ENCODE measurements at regions not wholly inside any gene's neighbourhood (a gene's known extent, or its start where the extent isn't known, plus 50 kb on each side); places are given as distances from the start of the nearest gene placed in this dataset.
"Not testable (repeated sequence)": the region's sequence is repeated elsewhere in the genome, so short reads cannot be mapped to it uniquely, and the experiment has no call there.

DNA sequence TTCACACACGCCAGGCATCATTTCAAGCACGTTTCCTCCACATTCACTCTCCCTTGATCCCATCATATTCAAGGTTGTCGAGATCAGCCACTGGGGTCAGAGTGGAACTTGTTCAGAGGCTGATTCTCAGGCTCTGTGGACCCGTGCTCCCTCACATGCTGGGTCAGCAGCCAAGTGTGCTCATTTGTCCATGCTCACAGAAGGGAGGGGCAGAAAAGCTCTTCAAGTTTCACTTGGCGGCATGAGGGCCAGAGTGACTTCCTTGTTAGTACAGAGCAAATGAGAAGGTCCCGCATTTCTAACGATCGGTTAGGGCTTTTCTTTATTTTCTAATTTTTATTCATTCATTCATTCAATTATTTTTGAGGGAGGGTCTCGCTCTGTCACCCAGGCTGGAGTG, 82.2 kb downstream of the EBLN1 start:
- in situ Hi-C loops (cut with MboI; ENCODE audit: low sequenced_read_pairs, unreplicated experiment): no loop called here
- DNase-seq (ENCODE audit: low spot score): no peak
- TF ChIP-seq, protein P1, sequence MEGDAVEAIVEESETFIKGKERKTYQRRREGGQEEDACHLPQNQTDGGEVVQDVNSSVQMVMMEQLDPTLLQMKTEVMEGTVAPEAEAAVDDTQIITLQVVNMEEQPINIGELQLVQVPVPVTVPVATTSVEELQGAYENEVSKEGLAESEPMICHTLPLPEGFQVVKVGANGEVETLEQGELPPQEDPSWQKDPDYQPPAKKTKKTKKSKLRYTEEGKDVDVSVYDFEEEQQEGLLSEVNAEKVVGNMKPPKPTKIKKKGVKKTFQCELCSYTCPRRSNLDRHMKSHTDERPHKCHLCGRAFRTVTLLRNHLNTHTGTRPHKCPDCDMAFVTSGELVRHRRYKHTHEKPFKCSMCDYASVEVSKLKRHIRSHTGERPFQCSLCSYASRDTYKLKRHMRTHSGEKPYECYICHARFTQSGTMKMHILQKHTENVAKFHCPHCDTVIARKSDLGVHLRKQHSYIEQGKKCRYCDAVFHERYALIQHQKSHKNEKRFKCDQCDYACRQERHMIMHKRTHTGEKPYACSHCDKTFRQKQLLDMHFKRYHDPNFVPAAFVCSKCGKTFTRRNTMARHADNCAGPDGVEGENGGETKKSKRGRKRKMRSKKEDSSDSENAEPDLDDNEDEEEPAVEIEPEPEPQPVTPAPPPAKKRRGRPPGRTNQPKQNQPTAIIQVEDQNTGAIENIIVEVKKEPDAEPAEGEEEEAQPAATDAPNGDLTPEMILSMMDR (IDR thresholded peaks at IDR 0.05; ENCODE audit: borderline replicate concordance, control extremely low read depth, extremely low read depth, insufficient read depth, missing control alignments): no peak

DNA sequence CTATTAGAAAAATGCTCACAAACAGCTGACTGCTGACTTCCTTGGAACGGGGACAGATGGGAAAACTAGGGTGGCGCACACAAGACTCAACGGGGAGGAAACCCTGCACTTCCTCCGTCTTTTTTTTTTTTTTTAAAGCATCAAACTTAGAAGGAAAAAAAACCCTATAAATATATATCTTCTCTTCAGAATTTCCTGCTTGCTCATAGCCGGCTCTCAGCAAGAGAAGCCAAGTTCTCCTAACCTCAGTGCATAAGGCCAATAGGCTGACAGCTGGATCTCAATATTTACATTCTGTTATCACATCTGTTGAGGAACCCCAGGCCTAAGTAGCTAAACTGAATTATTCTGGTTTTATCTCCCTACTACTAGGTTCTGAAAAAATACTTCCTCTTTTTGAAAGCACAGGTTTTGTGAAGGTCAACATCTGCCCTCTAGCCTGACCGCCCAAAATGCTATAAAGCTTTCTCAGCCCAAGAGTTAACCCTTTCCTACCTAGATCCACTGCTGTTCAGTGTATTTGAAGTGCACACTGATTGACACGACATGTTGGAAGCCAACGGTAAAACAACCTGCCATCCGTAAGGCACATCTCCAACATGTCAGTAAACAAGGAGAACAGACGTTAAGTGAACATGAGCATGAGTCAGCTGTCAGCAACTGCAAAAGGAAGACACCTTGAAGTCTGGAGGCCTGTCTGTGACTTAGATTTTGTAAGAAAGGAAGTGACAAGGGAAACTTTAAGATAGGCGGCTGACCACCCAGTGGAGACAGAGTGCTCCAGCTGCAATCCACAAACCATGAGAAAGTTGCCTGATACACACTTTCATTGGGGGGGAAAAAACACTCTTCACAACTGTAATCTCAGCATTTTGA, 83.8 kb downstream of the EBLN1 start:
- TF ChIP-seq, protein P1 (IDR thresholded peaks at IDR 0.05; ENCODE audit: borderline replicate concordance, control extremely low read depth, extremely low read depth, insufficient read depth, missing control alignments): no peak
- in situ Hi-C loops (cut with MboI; ENCODE audit: low sequenced_read_pairs, unreplicated experiment): no loop called here
- DNase-seq (ENCODE audit: low spot score): no peak

DNA sequence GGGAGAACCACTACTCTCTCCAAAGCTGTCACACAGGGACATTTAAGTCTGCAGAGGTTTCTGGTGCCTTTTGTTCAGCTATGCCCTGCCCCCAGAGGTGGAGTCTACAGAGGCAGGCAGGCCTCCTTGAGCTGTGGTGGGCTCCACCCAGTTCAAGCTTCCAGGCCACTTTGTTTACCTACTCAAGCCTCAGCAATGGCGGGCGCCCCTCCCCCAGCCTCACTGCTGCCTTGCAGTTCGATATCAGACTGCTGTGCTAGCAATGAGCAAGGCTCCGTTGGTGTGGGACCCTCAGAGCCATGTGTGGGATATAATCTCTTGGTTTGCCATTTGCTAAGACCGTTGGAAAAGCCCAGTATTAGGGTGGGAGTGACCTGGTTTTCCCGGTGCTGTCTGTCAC, 87.0 kb downstream of the EBLN1 start:
- in situ Hi-C loops (cut with MboI; ENCODE audit: low sequenced_read_pairs, unreplicated experiment); DNase-seq (ENCODE audit: low spot score): not testable (repeated sequence)

DNA sequence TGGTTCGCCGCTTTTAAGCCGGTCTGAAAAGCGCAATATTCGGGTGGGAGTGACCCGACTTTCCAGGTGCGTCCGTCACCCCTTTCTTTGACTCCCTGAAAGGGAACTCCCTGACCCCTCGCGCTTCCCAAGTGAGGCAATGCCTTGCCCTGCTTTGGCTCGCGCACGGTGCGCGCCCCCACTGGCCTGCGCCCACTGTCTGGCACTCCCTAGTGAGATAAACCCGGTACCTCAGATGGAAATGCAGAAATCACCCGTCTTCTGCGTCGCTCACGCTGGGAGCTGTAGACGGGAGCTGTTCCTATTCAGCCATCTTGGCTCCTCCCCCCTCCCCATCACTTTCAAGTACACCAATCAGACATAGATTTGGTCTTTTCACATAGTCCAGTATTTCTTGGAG, 88.2 kb downstream of the EBLN1 start:
- in situ Hi-C loops (cut with MboI; ENCODE audit: low sequenced_read_pairs, unreplicated experiment): not testable (repeated sequence)

DNA sequence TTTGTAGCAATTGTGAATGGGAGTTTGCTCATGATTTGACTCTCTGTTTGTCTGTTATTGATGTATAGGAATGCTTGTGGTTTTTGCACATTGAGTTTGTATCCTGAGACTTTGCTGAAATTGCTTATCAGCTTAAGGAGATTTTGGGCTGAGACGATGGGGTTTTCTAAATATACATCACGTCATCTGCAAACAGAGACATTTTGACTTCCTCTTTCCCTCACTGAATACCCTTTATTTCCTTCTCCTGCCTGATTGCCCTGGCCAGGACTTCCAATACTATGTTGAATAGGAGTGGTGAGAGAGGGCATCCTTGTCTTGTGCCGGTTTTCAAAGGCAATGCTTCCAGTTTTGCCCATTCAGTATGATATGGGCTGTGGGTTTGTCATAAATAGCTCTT, 96.6 kb downstream of the EBLN1 start:
- in situ Hi-C loops (cut with MboI; ENCODE audit: low sequenced_read_pairs, unreplicated experiment); DNase-seq (ENCODE audit: low spot score): not testable (repeated sequence)

More for the DNA sequence above, 88.2 kb downstream of the EBLN1 start:
- DNase-seq (ENCODE audit: low spot score): not testable (repeated sequence)

DNA sequence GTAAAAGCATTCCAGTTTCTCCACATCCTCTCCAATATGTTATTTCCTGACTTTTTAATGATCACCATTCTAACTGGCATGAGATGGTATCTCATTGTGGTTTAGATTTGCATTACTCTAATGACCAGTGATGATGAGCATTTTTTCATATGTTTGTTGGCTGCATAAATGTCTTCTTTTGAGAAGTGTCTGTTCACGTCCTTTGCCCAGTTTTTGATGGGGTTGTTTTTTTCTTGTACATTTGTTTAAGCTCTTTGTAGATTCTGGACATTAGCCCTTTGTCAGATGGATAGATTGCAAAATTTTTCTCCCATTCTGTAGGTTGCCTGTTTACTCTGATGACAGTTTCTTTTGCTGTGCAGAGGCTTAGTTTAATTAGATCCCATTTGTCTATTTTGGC, 97.7 kb downstream of the EBLN1 start:
- in situ Hi-C loops (cut with MboI; ENCODE audit: low sequenced_read_pairs, unreplicated experiment): not testable (repeated sequence)

DNA sequence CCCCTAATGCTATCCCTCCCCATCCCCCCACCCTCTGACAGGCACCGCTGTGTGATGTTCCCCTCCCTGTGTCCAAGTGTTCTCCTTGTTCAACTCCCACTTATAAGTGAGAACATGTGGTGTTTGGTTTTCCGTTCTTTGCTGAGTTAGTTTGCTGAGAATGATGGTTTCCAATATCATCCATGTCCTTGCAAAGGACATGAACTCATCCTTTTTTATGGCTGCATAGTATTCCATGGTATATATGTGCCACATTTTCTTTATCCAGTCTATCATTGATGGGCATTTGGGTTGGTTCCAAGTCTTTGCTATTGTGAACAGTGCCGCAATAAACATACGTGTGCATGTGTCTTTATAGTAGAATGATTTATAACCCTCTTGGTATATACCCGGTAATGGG, 98.2 kb downstream of the EBLN1 start:
- in situ Hi-C loops (cut with MboI; ENCODE audit: low sequenced_read_pairs, unreplicated experiment); DNase-seq (ENCODE audit: low spot score): not testable (repeated sequence)

More for the DNA sequence above, 97.7 kb downstream of the EBLN1 start:
- not testable (repeated sequence) for DNase-seq (ENCODE audit: low spot score)

DNA sequence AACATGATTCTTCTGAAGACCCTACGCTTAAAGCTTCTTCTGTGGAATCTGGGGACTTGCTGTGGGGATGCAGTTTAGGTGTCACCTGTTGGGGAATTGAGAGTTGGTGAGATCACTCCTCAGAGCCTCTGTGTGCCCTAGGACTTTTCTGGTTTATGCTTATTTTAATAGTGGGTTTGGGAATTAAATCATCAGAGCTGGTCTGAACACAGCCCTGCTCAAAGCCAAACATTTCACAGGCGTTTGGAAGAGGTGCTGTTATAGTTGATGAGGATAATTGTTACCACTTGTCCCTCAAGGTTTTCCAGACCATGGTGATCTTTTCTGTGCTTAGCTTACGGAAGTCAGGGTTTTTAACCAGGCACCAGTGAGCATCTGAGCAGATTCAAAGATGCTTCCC, 106.1 kb downstream of the EBLN1 start:
- TF ChIP-seq, protein P1 (IDR thresholded peaks at IDR 0.05; ENCODE audit: borderline replicate concordance, control extremely low read depth, extremely low read depth, insufficient read depth, missing control alignments): no peak
- DNase-seq (ENCODE audit: low spot score): no peak
- in situ Hi-C loops (cut with MboI; ENCODE audit: low sequenced_read_pairs, unreplicated experiment): no loop called here

DNA sequence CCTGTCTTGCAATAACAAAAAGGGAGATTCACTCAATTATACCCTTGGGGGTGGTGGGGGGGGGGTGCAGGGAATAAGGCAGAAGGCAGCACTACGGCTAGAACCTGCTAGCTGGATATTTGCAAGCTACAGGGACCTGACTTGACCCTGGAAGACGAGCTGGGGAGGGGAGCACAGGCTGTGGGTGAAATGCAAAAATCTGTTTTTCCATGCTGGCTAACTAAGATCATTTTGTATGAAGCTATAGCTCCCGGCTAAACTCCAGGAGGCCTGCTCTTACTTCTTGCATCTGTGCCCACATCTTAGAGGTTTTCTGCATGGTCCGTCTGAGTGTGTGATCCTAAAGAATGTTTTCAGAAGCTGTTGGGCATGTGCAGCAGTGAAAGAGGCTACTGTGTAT, 106.6 kb downstream of the EBLN1 start:
- TF ChIP-seq, protein P1 (IDR thresholded peaks at IDR 0.05; ENCODE audit: borderline replicate concordance, control extremely low read depth, extremely low read depth, insufficient read depth, missing control alignments): no peak
- no peak for DNase-seq (ENCODE audit: low spot score)
- in situ Hi-C loops (cut with MboI; ENCODE audit: low sequenced_read_pairs, unreplicated experiment): no loop called here
